OCI-LY3 (cell line): ENCODE measurements at regions not wholly inside any gene's neighbourhood (a gene's known extent, or its start where the extent isn't known, plus 50 kb on each side); places are given as distances from the start of the nearest gene placed in this dataset.

Source experiments
- H2AFZ ChIP-seq: fragments of 200-600, 300-600 bp; shearing (Covaris generic); 2 replicates; pipeline ENCODE4 v1.6.0; 2014; ENCODE audit warnings: antibody characterized with exemption, low read depth, low read length
- H3K27ac ChIP-seq: fragments of 200-600, 300-600 bp; sonication (generic); 2 replicates; pipeline ENCODE4 v1.5.1; 2014; ENCODE audit warnings: mild to moderate bottlenecking, low read length, moderate library complexity, mixed read lengths
- H3K27me3 ChIP-seq: fragments of 200-600, 300-600 bp; sonication (generic); 2 replicates; pipeline ENCODE4 v1.6.1; 2014; ENCODE audit warnings: low read depth, low read length, mixed read lengths
- H3K36me3 ChIP-seq: fragments of 200-600, 300-600 bp; sonication (generic); replicated peaks from 2 replicates; pipeline ENCODE3; 2014; ENCODE audit warnings: low read depth, low read length, mixed read lengths
- H3K4me1 ChIP-seq: fragments of 300-600, 200-600 bp; sonication (generic); 2 replicates; pipeline ENCODE4 v1.6.1; 2014; ENCODE audit warnings: low read length, mixed read lengths
- H3K4me2 ChIP-seq: fragments of 200-600, 300-600 bp; sonication (generic); 2 replicates; pipeline ENCODE4 v1.6.1; 2014; ENCODE audit warnings: low read length, mixed read lengths
- H3K4me3 ChIP-seq: fragments of 300-600, 200-600 bp; sonication (generic); 2 replicates; pipeline ENCODE4 v1.5.1; 2014; ENCODE audit warnings: antibody characterized with exemption, mild to moderate bottlenecking, low read length, moderate library complexity
- H3K79me2 ChIP-seq: fragments of 300-600, 200-600 bp; shearing (Covaris generic); 2 replicates; pipeline ENCODE4 v1.6.1; 2014; ENCODE audit warnings: mild to moderate bottlenecking, low read length, mixed read lengths
- H3K9ac ChIP-seq: fragments of 300-600, 200-600 bp; shearing (Covaris generic); 2 replicates; pipeline ENCODE4 v1.6.0; 2014; ENCODE audit warnings: mild to moderate bottlenecking, low read length, moderate library complexity
- H3K9me3 ChIP-seq: fragments of 200-600, 300-600 bp; shearing (Covaris generic); 2 replicates; pipeline ENCODE4 v1.6.1; 2014; ENCODE audit warnings: low read length, mixed read lengths; ENCODE audit not compliant: insufficient read depth
- H4K20me1 ChIP-seq: fragments of 200-600, 300-600 bp; sonication (generic); 2 replicates; pipeline ENCODE4 v1.6.1; 2016; ENCODE audit warnings: low read length, mixed read lengths; ENCODE audit not compliant: insufficient read depth
- EZH2phosphoT487 ChIP-seq: fragments of 200-600 bp; shearing (Covaris generic); IDR thresholded peaks from 2 replicates; pipeline ENCODE4 v1.6.1; 2018; ENCODE audit warnings: antibody characterized with exemption, mixed run types, low read depth
- TF ChIP-seq, protein P1 (sequence below): fragments of 200-600, 300-600 bp; sonication (generic); IDR thresholded peaks from 2 replicates; pipeline ENCODE4 v1.5.1; 2014; ENCODE audit warnings: antibody characterized with exemption, low read length, low read depth

DNA sequence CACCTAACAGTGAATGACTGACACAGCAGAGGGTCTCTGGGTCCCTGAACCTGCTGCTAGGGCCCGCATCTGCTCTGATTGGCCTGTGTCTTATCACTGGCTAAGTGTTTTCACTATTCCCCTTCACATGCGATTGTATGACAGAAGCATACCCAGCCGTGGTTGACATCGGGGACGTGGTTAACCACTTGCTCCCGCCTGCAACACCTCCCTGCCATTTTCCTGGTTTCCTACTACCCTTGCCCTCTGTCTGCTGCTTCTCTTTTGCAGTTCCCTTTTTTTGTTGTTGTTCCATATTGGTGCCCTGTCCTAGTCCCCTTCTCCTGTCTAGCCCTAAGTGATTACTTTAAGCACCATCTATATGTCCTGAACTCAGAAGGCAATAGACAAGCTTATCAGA lies 177.0 kb downstream of the RGS9 start:
- Histone ChIP-seq H3K4me3 (no peak overlapping the region), H3K27me3 (peaks cover 39% of the 10 kb centered on the region), H3K79me2 (no peaks in the 10 kb centered on the region), H3K9ac (no peak overlapping the region), H3K4me2 (no peak overlapping the region), H3K9me3 (no peaks in the 10 kb centered on the region), H4K20me1 (no peaks in the 10 kb centered on the region), H2AFZ (no peak overlapping the region), H3K36me3 (no peaks in the 10 kb centered on the region), H3K27ac (no peak overlapping the region), H3K4me1 (no peaks in the 10 kb centered on the region)
- TF ChIP-seq EZH2phosphoT487: no peak
- TF ChIP-seq, protein P1, sequence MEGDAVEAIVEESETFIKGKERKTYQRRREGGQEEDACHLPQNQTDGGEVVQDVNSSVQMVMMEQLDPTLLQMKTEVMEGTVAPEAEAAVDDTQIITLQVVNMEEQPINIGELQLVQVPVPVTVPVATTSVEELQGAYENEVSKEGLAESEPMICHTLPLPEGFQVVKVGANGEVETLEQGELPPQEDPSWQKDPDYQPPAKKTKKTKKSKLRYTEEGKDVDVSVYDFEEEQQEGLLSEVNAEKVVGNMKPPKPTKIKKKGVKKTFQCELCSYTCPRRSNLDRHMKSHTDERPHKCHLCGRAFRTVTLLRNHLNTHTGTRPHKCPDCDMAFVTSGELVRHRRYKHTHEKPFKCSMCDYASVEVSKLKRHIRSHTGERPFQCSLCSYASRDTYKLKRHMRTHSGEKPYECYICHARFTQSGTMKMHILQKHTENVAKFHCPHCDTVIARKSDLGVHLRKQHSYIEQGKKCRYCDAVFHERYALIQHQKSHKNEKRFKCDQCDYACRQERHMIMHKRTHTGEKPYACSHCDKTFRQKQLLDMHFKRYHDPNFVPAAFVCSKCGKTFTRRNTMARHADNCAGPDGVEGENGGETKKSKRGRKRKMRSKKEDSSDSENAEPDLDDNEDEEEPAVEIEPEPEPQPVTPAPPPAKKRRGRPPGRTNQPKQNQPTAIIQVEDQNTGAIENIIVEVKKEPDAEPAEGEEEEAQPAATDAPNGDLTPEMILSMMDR: no peak

DNA sequence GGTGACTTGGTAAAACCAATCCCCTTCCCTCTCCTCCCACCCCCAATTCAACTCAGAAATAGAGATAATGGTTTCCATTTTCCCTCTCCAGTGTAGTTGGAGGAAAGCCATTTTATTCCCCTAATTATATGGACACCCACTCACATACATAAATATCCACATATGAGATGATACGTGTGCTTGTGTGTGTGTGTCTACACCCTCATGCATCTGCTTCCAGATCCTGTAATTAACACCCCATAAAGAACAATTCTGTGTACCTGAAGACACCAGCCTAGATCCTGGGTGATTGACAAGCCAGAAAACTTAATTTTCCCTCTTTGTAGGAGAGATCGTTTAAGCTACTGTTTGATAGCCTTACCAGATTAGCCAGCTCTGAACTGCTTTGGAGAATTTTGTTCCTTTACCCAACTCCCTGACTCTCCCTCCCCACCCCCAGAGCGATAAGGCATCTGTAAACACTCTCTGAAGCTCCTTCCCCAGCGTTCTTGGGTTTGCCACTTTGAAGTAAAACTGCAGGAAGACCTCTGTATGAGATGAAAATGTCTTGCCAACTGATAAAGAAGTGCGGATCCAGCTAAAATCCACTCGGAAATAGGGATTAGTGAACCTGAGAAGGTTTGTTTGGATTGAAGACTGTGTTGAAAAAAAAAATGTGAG lies 175.7 kb downstream of the RGS9 start:
- Histone ChIP-seq H3K4me2 (no peak overlapping the region), H3K36me3 (no peaks in the 10 kb centered on the region), H3K9me3 (no peaks in the 10 kb centered on the region), H4K20me1 (no peaks in the 10 kb centered on the region), H3K4me3 (no peak overlapping the region), H2AFZ (no peak overlapping the region), H3K9ac (no peak overlapping the region), H3K79me2 (no peaks in the 10 kb centered on the region), H3K4me1 (no peaks in the 10 kb centered on the region), H3K27me3 (peaks cover 40% of the 10 kb centered on the region), H3K27ac (no peak overlapping the region)
- TF ChIP-seq EZH2phosphoT487: no peak
- TF ChIP-seq, protein P1: no peak

DNA sequence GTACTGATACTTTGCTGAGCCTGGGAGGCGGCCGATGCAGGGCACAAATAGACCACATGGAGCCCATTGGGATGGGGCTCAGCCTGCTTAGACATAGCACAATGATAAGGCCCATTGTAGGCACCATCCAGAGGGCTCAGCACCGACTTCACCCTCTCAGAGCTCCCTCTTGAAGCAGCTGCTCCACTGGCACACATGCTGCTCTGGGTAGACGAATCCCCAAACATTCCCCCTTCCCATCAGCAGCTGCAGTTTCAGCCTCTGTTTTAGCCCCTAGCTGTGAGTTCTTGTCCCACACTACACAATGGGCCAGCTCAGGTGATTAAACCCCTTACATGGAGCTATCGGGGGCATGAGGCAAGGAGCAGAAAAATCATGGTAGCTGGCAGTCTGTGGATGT lies 174.1 kb downstream of the RGS9 start:
- Histone ChIP-seq H3K27me3 (peaks cover 40% of the 10 kb centered on the region), H3K9ac (no peak overlapping the region), H3K9me3 (no peaks in the 10 kb centered on the region), H3K4me1 (no peaks in the 10 kb centered on the region), H4K20me1 (no peaks in the 10 kb centered on the region), H3K4me2 (no peak overlapping the region), H3K79me2 (no peaks in the 10 kb centered on the region), H3K27ac (no peak overlapping the region), H3K36me3 (no peaks in the 10 kb centered on the region), H2AFZ (no peak overlapping the region), H3K4me3 (no peak overlapping the region)
- no peak for TF ChIP-seq EZH2phosphoT487
- TF ChIP-seq, protein P1: no peak

DNA sequence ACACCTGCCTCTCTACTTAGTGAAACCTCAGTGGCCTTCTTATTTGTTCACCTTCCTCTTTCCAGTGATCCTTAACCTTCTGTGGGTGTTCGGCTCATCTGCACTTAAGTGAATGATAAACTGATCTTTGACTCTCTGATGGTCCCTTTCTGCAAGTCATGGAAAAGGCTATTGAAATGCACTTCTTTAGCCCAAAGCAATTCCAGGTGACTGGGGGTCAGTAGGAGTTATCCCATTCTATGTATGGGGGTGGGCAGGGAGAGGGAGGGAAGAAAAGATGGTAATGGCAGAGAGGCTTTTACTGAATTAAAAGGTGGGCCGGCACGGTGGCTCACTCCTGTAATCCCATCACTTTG lies 170.8 kb downstream of the RGS9 start:
- Histone ChIP-seq H3K27me3 (peaks cover 30% of the 10 kb centered on the region), H3K9ac (no peak overlapping the region), H3K4me2 (no peak overlapping the region), H3K36me3 (no peaks in the 10 kb centered on the region), H3K4me3 (no peak overlapping the region), H2AFZ (no peak overlapping the region), H3K27ac (no peak overlapping the region), H3K9me3 (no peaks in the 10 kb centered on the region), H3K79me2 (no peaks in the 10 kb centered on the region), H4K20me1 (no peaks in the 10 kb centered on the region), H3K4me1 (no peaks in the 10 kb centered on the region)
- no peak for TF ChIP-seq EZH2phosphoT487
- TF ChIP-seq, protein P1: no peak
